Fibroblast of skin of right quadriceps (primary cell): ENCODE measurements at regions not wholly inside any gene's neighbourhood (a gene's known extent, or its start where the extent isn't known, plus 50 kb on each side); places are given as distances from the start of the nearest gene placed in this dataset.
A peak's percentile ranks its signal among the peaks of the same experiment; 100 is the strongest.

Experiments
- DNase-seq: peaks from one replicate; pipeline ENCODE4 v3.0.0-alpha.2; 2013

DNA sequence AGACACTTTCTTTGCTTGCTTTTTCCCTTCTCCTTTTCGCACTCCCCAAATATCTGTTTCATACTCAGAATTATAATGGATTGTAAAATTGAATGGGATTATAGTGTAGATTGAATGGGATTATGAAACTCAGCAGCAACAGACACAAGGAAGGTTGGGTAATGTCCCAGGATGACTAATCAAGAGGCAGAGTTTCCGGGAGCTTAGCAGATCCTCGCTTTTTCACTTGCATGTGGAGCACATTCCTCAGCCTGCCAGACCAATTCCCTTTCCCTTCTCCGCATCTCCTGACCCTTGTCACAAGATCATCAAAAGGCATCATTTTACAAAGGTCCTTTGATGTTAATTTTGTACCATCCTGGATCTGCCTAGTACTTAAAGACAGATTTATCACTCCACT, 55.1 kb upstream of the SLC1A1 start:
- DNase-seq, result peak; percentile 17

DNA sequence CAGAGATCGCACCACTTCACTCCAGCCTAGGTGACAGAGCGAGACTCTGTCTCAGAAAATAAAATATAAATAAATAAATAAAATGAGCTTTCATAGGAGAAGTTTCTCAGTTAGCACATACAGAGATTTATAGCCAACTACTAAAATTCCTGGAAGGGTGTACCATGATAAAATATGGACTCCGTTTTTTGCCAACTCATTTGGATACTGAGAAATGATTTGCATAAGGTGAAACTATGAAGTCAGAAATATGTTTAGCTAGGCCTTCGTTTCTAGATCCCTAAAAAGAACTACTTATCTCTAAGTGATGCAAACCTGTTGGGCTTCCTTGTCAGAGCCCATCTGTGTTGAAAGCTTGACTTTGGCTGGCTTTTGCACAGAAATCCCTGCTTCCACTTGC, 56.9 kb upstream of the SLC1A1 start:
- DNase-seq, result no peak

DNA sequence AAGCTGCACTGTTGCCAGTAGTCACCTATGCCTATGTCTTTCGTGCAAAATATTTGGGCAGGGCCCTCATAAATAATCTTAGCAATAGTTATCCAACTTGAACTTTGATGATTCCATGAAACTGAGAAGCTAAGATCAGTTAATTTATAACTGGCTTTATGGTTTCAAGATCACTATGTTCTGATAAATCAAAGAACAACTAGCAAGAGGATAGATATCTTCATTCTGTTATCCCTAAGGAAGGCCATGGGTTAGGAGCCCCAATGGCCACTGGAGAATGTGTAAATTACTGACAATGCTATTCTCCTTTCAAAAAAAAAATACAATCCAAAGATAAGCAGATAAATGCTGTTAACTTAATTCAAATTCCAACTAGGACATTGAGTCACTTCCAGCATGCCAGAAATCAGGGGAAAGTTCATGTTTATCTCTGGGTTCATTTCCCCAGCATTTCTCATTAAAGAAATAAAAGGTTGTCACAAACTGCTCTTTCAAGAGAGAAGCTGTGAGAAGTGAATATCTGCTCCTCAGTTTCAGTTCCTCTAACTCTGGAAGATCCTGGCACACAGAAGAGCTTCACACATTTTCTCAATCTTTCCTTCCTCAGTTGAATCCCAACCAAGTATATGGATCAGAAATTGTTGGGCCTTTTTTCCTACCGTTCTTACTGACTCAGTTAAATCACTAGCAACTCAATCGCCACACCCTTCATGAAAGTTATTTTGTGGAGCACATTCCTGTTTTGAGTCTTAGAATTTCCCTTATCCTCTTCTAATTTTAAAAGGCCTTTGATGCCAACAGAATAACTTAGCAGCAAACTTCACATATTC, 59.6 kb upstream of the SLC1A1 start:
- DNase-seq, result no peak

DNA sequence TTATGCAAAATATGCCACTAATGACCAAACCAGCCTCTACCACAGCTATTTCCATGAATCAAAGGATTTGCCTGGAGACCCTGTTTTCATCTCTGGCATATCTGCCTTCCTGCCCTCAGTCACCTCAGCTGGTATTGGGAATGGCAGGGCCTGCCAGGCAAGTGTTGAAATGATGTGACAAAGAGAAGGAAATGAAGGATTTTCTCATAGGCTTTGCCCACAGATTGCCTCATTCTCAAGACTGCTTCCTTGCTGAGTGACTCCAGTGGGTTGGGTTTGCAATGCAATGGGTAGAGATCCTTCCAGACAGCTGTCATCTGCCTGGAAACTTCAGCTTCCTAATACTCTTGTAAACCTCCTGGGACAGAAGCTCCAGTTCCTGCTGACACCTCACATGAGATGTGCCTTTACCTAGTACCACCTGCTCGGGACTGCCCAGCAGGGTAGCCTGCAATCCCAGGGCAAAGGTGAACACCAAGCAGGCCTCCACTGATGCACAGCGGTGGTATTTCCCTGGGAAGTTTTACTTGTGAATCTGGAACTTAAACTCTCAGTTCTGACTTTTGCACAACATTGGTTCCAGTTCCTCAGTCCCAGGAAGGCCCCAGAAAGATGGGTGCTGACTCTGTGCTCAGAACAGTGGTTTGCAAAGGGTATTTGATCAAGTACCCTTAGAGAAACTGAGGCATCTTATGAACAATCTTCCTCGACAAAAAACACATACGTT, 64.8 kb upstream of the SLC1A1 start:
- DNase-seq, result no peak

DNA sequence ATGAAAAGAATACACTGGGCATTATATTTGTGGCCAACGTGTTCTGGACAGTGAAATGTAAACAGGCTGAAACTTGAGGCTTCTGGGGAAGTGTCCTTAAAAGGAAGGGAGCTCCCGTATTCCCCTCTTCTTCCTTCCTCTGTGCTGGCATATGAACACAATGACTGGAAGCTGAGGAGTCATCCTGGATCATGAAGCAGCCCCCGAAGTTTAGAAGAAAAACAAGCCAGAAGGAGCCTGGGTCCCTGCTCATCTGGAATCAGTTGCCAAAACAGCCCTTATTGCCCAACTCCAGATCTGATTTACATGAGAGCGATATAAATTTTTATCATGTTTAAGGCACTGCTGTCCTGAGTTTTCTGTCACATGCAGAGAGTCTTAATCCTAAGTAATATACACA, 65.4 kb upstream of the SLC1A1 start:
- DNase-seq, result no peak

- DNase-seq, result no peak
Observed at GRCh38 chr9:4424038-4424437, 66.2 kb upstream of the SLC1A1 start.

DNA sequence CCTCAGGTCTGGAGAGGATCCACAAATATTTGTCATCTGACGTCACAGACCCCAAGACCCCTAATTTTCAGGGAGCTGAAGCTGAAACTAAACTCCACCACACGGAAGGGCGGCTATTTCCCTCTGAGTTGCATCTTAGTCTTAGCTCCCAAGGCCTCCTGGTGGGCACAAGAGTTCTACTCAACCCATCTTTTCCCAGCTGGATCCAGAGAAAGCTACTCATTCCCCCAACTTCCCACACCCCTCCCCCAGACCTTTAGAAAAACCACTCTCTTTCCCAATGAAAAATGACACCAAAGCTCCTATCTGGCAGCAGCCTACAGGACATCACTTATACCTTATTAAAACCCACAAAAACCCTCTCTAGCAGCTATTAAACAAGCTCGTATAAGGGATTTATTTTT, 67.1 kb upstream of the SLC1A1 start:
- no peak for DNase-seq

GRCh38 chr9:4422495-4422894, 67.8 kb upstream of the SLC1A1 start:
- no peak for DNase-seq

- no peak for DNase-seq
Observed at GRCh38 chr9:4421847-4422246, 68.4 kb upstream of the SLC1A1 start.

DNA sequence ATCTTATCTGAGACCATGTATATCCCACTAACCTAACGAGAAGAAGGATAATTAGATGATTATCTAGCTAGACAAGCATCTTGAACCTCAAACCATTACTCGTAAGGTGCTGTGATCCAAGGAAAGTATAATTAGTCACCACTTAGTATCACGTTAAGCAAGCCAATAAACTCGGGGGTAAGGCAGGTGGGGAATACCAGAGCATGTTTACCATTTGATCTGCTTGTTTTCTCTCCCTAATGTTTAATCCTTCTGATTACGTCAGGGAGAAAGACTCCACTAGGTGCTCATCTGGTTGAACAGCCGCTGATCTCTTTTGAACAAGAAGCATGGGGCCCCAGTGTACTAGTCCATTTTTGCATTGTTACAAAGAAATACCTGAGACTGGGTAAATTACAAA, 69.9 kb upstream of the SLC1A1 start:
- DNase-seq, result no peak

DNA sequence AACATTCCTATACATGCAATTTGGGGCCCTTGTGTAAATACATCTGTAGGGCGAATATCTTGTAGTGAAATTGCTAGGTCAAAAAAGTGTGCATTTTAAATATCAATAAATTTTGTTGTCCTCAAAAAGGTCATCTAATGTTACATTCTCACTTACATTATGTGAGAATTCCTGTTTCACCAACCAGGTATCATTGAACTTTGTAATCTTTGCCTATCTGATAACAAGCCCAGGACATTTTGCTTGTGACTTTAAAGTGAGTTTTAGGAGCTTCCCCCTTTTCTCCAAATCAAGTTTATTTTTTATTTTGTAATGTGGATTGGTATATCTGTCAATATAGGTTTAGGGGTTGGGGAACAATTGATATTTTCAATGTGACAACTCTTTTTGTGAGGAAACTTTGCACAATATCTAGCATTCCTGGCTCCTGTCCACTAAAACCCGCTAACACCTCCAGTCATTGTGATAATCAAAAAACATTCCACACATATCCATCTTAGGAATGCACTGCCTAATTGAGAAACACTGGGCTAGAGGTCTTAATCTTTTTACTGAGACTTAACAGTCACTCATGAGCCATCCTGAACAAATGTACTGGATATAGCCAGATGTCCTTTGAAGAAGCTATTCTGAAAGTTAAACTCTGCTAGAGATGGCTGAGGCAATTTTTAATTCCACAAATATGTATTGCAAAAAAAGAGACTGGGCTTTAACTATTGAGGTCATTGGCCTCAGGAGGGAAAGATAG, 72.5 kb upstream of the SLC1A1 start:
- DNase-seq, result peak; percentile 34

GRCh38 chr9:4416467-4416866, 73.8 kb upstream of the SLC1A1 start:
- no peak for DNase-seq

DNA sequence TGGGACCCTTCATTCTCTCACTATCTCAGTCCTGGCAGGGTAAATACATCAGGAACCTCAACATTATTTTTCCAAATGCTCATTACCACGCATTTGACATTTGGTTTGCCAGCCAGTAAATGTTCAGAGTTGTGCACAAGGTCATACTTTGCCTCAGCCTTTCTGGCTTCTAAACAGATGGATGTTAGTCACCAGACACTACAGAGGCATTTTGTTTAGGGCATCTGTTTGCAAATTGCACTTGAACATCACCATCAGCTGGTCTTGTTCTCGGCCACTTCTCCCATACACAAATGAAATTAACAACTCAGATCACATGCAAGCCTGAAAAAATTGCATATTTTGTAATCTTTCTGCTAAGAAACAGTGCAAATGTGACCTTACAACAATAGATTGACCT, 75.0 kb upstream of the SLC1A1 start:
- DNase-seq, result no peak

GRCh38 chr9:4413856-4414255, 76.4 kb upstream of the SLC1A1 start:
- no peak for DNase-seq

- no peak for DNase-seq
Observed at GRCh38 chr9:4404156-4404555, 86.1 kb upstream of the SLC1A1 start.

DNA sequence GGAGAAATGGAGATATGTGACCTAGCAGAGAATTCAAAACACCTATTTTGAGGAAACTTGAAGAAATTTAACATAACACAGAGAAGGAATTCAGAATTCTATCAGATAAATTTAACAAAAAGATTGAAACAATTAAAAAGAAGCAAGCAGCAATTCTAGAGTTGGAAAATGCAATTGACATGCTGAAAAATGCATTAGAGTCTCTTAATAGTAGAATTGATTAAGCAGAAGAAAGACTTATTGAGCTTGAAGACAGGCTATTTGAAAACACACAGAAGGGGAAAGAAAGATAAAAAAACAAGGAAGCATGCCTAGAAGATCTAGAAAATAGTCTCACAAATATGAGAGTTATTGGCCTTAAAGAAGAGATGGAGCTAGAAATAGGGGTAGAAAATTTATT, 87.8 kb upstream of the SLC1A1 start:
- DNase-seq, result no peak

- no peak for DNase-seq
Observed at GRCh38 chr9:4400731-4401130, 89.5 kb upstream of the SLC1A1 start.

DNA sequence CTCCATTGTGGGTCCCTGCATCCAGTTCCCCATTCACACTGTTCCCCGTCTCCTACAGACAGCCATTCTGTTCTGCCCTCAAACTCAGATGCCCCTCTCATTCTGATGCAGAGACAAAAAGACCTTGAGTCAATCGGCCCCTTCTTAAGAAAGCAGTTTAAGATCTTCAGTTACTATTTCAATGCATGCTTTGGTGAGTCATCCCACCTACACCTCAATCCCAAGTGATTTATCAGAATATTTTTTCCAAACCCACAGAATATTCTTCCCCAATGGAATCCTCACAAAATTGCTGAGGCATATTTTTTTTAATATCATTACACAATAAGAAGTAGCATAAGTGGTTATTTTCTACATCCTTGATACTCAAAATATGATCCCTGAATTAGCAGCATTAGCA, 92.4 kb upstream of the SLC1A1 start:
- DNase-seq, result peak; percentile 67

DNA sequence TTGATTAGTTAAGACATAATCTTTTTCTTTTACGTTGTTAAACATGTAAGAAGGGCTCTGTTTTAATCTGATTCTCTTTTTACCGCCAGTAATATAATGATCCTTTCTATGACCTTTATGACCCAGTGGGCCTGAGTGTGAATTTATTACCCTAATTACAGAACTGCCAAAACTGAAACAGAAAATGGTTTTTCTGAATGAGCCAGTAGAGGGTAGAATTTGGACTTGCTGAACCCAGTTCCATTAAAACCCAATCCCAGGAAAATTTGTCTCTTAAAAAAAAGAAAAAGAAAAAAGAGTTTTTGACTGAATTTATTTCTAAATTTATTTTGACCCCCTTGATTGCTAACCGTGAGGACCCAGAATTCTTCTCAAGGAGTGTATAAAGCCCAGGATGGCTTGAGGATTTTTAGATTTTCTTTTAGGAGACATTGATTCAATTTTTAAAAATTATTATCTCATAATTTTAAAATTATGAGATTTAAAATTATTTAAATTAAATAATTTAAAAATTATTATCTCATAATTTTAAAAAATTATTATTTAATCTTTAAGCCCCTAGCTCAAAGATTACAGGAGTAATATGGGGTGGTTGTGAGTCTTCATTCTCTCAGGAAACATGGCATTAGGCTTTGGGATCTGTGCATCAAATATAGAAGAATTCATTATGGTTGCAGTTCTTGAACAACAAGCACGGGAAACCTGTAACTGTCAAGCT, 94.1 kb upstream of the GLIS3 start:
- DNase-seq, result no peak

GRCh38 chr9:4389755-4390154, 89.9 kb upstream of the GLIS3 start:
- peak; percentile 3 for DNase-seq

DNA sequence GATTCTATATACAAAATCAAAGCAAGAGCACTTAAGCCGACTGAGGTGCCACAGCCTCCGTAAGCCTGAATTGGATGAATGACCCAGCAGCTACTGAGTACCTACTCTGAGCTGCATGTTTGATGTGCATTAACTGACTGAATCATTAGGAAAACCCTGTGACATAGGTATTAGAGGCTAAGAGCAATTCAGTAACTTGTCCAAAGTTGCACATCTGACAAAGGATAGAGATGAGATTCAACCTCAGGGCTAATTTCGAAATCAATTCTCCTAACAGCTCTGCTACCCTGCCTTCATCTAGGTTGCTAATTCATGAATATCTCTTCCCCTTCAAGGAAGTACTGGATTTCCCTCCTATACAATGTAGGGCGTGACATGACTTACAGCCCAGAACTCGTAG, 89.1 kb upstream of the GLIS3 start:
- no peak for DNase-seq

GRCh38 chr9:4386819-4387218, 87.0 kb upstream of the GLIS3 start:
- DNase-seq, result no peak

DNA sequence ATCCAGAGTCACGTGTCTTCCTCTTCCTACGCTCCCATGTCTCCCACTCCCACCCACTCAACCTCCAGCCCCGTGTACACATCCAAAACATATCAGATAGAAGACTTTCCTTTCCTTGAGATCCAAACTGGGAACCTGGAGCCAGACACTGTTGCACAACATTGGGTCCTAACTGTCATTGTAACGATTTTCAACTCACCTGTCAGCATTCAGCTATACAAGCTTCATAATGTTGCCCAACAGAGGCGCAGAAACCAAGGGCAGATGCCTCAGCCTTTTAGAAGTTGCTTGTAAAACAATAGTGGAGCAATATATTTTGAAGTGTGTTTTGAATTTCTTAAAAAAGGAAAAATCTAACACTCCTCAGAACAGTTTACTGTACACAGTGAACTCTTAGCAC, 84.9 kb upstream of the GLIS3 start:
- DNase-seq, result no peak
